NT2/D1 (cell line): ENCODE measurements at regions not wholly inside any gene's neighbourhood (a gene's known extent, or its start where the extent isn't known, plus 50 kb on each side); places are given as distances from the start of the nearest gene placed in this dataset.

Source experiments
- SUZ12 ChIP-seq: IDR thresholded peaks from 2 replicates; pipeline ENCODE4 v1.6.1; 2011; ENCODE audit not compliant: insufficient read length, insufficient read depth; ENCODE audit errors: extremely low read depth
- YY1 ChIP-seq: IDR thresholded peaks from 2 replicates; pipeline ENCODE4 v1.6.1; 2011; ENCODE audit not compliant: insufficient read length, insufficient read depth
- ZNF274 ChIP-seq: IDR thresholded peaks from 2 replicates; pipeline ENCODE4 v1.6.1; 2011; ENCODE audit warnings: mild to moderate bottlenecking, low read depth, low read length

- no peak for TF ChIP-seq YY1
- no peak for TF ChIP-seq ZNF274
- no peak for TF ChIP-seq SUZ12
Observed at GRCh38 chr2:194323740-194324139, 1333.3 kb upstream of the SLC39A10 start.
